GM19395 (cell line): ENCODE measurements at regions not wholly inside any gene's neighbourhood (a gene's known extent, or its start where the extent isn't known, plus 50 kb on each side); places are given as distances from the start of the nearest gene placed in this dataset.
"Not testable (repeated sequence)": the region's sequence is repeated elsewhere in the genome, so short reads cannot be mapped to it uniquely, and the experiment has no call there.

Experiments used
- ATAC-seq: cut with Tn5 transposase; IDR thresholded peaks from one replicate; pipeline ENCODE4 v1.9.1; 2021; ENCODE audit warnings: mild to moderate bottlenecking, moderate library complexity; ENCODE audit not compliant: unreplicated experiment

- no peak for ATAC-seq
Observed at GRCh38 chr6:170067923-170068360, 222.9 kb downstream of the DLL1 start.

- ATAC-seq = no peak
Observed at GRCh38 chr6:170067181-170067641, 223.7 kb downstream of the DLL1 start.

GRCh38 chr6:170066679-170067078, 224.2 kb downstream of the DLL1 start:
- no peak for ATAC-seq

GRCh38 chr6:170063851-170064602, 226.9 kb downstream of the DLL1 start:
- ATAC-seq = no peak

DNA sequence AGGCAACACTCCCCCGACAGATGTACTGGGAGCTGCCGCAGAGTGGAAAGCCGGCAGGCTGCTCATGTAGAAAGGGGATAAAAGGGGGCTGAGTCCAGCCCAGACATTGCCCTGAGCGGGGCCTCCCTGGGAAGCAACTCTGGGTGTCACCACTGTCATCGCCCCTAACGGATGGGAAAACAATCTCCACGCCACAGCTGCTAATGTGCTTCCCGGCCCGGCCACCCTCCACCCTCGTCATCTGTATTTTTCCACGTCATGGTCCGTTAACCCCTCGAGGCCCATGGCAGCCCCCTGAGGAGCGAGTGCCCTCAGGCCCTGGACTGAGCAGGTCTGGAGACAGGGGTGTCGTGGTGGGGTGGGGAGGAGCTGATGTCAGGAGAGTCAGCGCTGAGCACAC, 227.4 kb downstream of the DLL1 start:
- no peak for ATAC-seq

DNA sequence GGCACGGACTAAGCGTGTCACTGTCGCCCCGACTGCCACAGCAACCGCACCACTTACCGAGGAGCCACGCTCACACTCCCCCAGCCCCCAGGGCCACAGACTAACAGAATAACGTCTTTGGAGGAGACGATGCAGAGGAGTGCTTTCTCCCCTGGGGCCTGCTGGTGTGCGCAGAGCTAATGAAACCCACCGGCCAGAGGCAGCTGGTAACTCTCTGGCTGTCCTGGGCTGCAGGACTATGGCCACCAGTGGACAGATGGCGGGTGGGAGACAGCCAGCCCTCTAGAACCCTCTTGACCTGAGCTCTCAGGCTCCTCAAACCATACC, 228.0 kb downstream of the DLL1 start:
- no peak for ATAC-seq

GRCh38 chr6:170062209-170062914, 228.5 kb downstream of the DLL1 start:
- no peak for ATAC-seq

DNA sequence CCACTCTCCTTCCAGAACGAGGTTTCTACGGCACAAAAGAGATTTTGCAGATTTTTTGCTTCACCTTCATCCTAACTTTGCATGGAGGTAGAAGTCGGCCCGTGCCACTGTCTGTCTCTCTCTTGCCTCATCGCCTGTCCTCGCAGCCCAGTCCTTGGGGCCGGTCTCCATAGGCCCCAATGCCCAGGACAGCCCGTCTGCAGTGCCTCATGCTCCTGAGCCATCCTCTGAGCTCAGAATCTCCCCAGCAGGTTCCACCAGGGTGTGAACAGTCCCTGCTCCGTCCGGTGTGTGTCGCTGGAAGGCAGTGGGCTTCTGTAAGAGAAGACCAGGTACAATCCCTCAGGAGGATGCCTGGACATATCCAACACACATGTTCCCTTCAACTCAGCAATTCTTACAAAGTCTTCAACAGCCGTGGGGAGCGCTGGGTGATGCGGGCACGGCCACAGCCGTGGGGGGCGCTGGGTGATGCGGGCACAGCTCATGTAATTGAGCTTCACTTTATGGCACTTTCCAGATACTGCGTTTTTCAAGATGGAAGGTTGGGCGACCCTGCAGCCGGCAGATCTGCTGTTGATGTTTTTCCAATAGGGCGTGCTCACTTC, 231.9 kb downstream of the DLL1 start:
- no peak for ATAC-seq

- ATAC-seq = no peak
Observed at GRCh38 chr6:170057961-170058877, 232.7 kb downstream of the DLL1 start.

DNA sequence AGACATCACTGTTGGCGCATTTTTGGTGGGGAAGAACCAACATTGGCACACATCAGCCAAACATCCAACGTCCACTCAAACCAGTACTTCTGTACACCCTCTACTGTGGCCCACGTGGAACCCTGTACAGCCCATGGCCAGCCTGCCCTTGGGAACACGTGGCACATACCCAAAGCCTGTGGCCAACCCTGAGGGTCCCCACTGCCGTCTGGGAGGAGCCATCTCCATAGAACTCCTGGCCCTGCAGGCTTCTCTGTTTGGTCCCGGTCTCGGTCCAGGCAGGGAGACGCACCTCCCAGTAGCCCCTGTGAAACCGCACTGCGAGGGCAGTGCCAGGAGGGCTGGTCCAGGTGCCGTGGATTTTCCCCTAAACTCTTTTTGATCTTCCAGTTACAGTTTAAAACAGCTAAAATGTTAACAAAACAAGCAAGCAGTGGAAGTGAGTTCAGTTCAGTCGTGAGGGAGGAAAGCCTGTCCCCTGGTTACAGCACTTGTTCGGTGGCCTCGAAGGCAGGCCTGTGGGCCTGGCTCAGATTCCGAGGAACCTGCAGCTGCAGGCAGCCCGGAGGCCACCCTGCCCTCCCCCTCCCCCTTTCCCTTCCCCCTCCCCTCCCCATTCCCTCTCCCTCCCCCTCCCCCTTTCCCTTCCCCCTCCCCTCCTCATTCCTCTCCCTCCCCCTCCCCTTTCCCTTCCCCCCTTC, 233.7 kb downstream of the DLL1 start:
- ATAC-seq = no peak

DNA sequence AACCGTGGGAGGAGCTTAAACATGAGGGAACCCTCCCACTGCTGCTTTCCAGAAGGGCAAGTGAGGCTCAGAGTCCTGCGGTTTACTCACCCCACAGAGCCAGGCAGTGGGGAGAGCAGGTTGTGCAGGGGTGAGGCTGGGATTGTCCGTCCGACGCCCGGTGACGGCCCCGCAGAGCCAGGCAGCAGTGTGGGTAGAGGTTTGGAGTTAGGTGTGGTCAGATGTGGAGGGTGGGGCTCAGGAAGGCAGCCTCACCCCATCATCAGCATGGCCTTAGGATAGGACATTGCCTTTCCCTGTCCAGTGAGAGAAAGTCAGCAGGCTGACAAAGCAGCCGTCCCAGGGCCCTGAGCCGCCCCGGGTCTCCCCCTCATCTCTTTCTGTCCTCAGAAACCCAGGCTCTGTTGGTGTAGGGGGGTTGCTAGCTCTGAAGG, 234.6 kb downstream of the DLL1 start:
- ATAC-seq = no peak

DNA sequence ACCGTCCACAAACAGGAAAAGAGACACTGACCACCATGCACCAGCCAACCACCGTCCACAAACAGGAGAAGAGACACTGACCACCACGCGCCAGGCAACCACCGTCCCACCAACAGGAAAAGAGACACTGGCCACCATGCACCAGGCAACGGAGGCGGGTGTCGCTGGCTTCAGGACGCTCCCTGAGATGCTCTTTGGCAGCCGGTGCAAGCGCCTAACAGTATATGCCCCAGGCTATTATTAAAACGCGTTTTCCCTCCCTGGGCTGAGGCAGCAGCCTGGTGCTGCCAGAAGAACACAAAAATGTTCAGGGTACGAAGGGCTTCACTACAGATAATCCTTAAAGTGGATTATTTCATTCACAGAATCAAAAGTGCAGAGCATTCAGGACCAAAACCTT, 235.1 kb downstream of the DLL1 start:
- not testable (repeated sequence) for ATAC-seq

GRCh38 chr6:170053966-170054661, 236.8 kb downstream of the DLL1 start:
- ATAC-seq = no peak

DNA sequence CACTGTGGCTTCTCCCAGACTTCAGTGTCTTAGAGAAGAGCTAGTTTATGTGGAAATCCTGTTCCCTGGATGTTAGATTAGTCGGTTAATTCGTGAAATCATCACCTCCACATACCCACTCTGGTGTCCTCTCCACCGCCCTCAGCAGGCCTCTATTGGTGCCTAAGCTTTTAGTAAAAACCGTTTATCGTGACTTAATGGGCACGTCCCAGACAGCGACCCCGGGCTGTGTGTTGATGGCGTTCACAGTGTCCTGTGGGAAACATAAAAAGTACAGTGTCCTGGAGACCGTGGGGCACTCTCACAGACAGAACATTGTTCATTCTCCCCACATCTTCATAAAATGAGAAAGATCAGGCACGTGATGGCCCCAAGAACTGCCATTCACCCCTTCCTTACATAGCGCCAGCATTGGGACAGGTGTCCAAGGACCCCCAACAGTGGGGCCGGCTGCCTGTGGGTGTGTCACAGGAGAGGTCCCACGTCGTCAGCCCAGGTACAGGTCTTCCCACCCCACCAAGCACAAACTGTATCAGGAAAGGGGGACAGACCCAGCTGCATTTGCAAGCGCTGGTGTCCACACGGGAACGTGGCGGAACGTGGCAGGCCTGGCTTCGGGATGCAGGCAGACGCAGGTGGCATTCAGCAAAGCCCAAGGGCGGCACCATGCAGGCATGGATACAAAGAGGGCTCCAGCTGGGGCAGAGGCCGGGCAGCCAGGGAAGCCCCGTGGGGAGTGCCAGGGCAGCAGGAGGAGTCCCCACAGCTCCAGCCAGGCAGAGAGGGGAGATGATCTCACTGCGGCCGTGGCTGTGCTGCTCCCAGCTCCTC, 237.7 kb downstream of the DLL1 start:
- ATAC-seq = no peak

DNA sequence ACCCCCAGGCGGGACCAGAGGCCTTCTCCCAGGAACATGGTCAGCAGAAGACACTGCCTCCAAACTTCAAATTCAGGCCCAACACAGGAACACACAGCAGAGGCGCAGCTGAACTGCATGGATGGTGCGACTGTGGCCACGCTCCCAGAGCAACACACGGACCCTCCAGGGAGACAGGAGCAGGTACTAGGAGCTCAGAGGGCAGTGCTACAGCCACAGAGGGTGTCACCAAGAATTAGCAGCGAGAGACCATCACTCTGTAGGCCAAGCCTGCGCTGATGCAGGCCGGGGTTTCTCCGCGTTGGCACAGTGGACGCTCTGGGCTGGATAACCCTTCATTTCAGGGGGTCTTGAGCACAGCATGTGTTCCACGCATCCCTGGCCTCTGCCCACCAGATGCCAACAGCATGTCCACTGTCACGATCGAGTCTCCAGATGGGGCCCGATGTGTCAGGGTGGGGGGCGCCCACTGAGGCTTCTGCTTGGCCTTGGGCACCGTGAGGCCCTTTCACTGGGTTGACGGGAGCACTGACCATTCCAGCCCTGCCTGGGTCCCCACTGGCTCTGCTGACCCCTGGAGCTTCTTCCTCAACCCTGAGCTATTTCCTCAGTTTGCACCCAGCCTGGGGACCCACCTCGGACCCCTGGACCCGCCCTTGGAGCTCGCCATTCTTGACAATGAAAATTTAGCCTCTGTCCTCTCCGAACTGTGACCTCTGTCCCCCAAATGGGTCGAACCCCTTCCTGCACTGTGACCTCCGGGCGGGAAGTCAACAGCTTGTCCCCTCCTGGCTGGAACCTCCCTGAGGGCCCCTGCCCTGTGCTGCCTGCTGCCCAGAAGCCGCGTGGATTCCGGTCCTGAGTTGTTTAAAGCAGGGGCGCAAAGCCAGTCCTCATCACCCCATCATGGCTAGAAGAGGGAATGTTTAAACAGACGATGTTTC, 239.4 kb downstream of the DLL1 start:
- ATAC-seq = no peak

GRCh38 chr6:170050591-170051041, 240.3 kb downstream of the DLL1 start:
- no peak for ATAC-seq

- ATAC-seq = no peak
Observed at GRCh38 chr6:170049641-170050561, 241.0 kb downstream of the DLL1 start.
